ENCODE measurements at regions not wholly inside any gene's neighbourhood (a gene's known extent, or its start where the extent isn't known, plus 50 kb on each side); places are given as distances from the start of the nearest gene placed in this dataset.

DNA sequence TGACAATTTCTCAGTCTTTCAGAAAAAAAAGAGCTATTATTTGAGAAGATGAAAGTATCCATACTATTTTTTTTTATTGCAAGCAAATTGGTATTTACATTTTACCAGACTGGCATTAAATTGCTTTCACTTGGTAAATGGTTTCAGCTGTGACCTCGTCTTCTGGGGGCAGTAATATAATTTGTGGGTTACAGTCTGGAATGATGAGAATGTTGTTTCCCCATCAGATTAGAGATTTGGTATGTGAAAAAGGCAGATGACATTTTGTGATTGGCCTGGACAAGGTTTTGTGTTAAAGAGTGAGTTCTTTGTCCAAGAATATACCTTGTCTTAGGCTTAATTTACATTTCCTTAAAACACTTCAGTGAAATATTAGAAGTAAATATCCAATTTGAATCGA, 390.1 kb upstream of the ST6GAL2 start:
- Histone ChIP-seq H3K9me3 (ENCODE audit: insufficient read depth, low read depth, low read length) (no peaks in the 10 kb centered on the region), H2BK5ac (ENCODE audit: low read depth, low read length, poor library complexity) (no peak overlapping the region), H3K9ac (ENCODE audit: low read length) (no peak overlapping the region), H3K27me3 (ENCODE audit: insufficient read depth, low read length) (no peaks in the 10 kb centered on the region), H3K36me3 (ENCODE audit: control insufficient read depth in 1 of 2, insufficient read depth in 2 of 2, low read length in 2 of 2) (no peaks in the 10 kb centered on the region), H3K79me2 (ENCODE audit: control insufficient read depth, insufficient read depth, low read length, poor library complexity) (no peaks in the 10 kb centered on the region), H4K8ac (ENCODE audit: low read depth, low read length) (no peak overlapping the region), H3K18ac (ENCODE audit: low read length) (no peak overlapping the region), H3K79me1 (ENCODE audit: low read length) (no peaks in the 10 kb centered on the region), H3K23ac (ENCODE audit: low read length) (no peak overlapping the region), H3K4me3 (ENCODE audit: low read depth, low read length) (no peak overlapping the region), H3K4me2 (ENCODE audit: low read length) (no peak overlapping the region), H3K14ac (ENCODE audit: low read length) (no peak overlapping the region), H3K27ac (ENCODE audit: low read depth, low read length) (no peak overlapping the region), H2BK120ac (ENCODE audit: insufficient read depth, low read length, poor library complexity) (no peak overlapping the region), H4K12ac (ENCODE audit: low read depth, low read length) (no peak overlapping the region), H2AK5ac (ENCODE audit: low read length) (no peak overlapping the region), H3K4me1 (ENCODE audit: control insufficient read depth in 1 of 2, insufficient read depth in 2 of 2, low read length in 2 of 2) (no peaks in the 10 kb centered on the region), H3K4ac (ENCODE audit: low read depth, low read length) (no peak overlapping the region), H2AFZ (ENCODE audit: insufficient read depth, low read length, poor library complexity) (no peak overlapping the region), H4K91ac (ENCODE audit: low read depth, low read length) (no peak overlapping the region), H2BK12ac (ENCODE audit: low read length) (no peak overlapping the region)
- no CpG with 5 or more reads among the region's 2 CpGs for WGBS (ENCODE audit: extremely low coverage, insufficient coverage, insufficient read length)
- DNase-seq = no peak

DNA sequence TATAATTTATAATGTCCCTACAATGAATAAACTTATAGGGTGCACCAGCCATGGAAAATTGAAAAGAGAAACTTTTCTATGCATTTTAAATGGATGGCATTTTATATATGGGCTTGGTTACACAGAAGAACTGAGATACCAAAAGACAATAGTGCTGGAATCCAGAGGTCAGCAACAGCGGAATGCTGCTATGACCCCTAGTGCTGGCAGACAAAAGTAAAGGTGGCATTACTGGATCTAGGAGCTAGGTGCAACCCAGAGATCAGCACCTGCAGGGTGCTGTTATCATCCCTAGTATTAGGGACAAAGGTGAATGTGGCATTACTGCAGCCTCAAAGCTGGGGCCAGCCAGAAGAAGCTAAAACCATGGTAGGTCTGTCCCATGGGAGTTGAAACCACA, 392.7 kb upstream of the ST6GAL2 start:
- WGBS (ENCODE audit: extremely low coverage, insufficient coverage, insufficient read length) = no CpG with 5 or more reads among the region's 1 CpG
- H3K36me3 ChIP-seq (ENCODE audit: control insufficient read depth in 1 of 2, insufficient read depth in 2 of 2, low read length in 2 of 2) = no peaks in the 10 kb centered on the region
- H3K79me1 ChIP-seq (ENCODE audit: low read length) = no peaks in the 10 kb centered on the region
- H3K79me2 ChIP-seq (ENCODE audit: control insufficient read depth, insufficient read depth, low read length, poor library complexity) = no peaks in the 10 kb centered on the region
- no peak overlapping the region for H3K23ac ChIP-seq (ENCODE audit: low read length)
- H3K4me3 ChIP-seq (ENCODE audit: low read depth, low read length) = no peak overlapping the region
- no peak overlapping the region for H2BK12ac ChIP-seq (ENCODE audit: low read length)
- no peak overlapping the region for H3K18ac ChIP-seq (ENCODE audit: low read length)
- no peak overlapping the region for H4K8ac ChIP-seq (ENCODE audit: low read depth, low read length)
- H3K4me2 ChIP-seq (ENCODE audit: low read length) = no peak overlapping the region
- H3K4ac ChIP-seq (ENCODE audit: low read depth, low read length) = no peak overlapping the region
- no peak overlapping the region for H3K14ac ChIP-seq (ENCODE audit: low read length)
- no peaks in the 10 kb centered on the region for H3K4me1 ChIP-seq (ENCODE audit: control insufficient read depth in 1 of 2, insufficient read depth in 2 of 2, low read length in 2 of 2)
- no peaks in the 10 kb centered on the region for H3K9me3 ChIP-seq (ENCODE audit: insufficient read depth, low read depth, low read length)
- no peak overlapping the region for H3K9ac ChIP-seq (ENCODE audit: low read length)
- H4K12ac ChIP-seq (ENCODE audit: low read depth, low read length) = no peak overlapping the region
- no peak overlapping the region for H2AK5ac ChIP-seq (ENCODE audit: low read length)
- no peak for DNase-seq
- no peak overlapping the region for H4K91ac ChIP-seq (ENCODE audit: low read depth, low read length)
- H3K27me3 ChIP-seq (ENCODE audit: insufficient read depth, low read length) = no peaks in the 10 kb centered on the region
- no peak overlapping the region for H2BK120ac ChIP-seq (ENCODE audit: insufficient read depth, low read length, poor library complexity)
- no peak overlapping the region for H2AFZ ChIP-seq (ENCODE audit: insufficient read depth, low read length, poor library complexity)
- no peak overlapping the region for H2BK5ac ChIP-seq (ENCODE audit: low read depth, low read length, poor library complexity)
- no peak overlapping the region for H3K27ac ChIP-seq (ENCODE audit: low read depth, low read length)

DNA sequence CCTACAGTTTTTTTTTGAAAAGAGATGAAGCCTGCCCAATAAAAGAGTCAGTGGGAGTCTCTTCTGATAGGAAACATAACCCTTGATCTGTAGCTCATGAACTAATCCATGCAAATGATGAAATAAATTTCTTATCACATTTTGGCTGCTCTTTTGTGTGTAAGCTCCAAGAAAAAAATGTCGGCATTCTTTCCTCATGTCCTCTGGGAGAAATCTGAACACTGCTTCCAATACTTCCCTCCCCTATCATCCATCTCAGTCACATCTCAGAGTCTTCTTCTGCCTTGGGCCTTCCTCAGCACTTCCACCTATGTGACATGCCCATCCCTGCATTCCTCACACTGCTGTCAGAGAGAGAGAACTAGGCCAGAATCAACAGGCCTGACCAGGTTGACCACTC, 395.7 kb upstream of the ST6GAL2 start:
- H3K4me2 ChIP-seq (ENCODE audit: low read length) = no peak overlapping the region
- no peak overlapping the region for H2AFZ ChIP-seq (ENCODE audit: insufficient read depth, low read length, poor library complexity)
- H3K9ac ChIP-seq (ENCODE audit: low read length) = no peak overlapping the region
- no peak overlapping the region for H3K14ac ChIP-seq (ENCODE audit: low read length)
- no peak overlapping the region for H2BK120ac ChIP-seq (ENCODE audit: insufficient read depth, low read length, poor library complexity)
- no peak overlapping the region for H2BK5ac ChIP-seq (ENCODE audit: low read depth, low read length, poor library complexity)
- no peak overlapping the region for H3K27ac ChIP-seq (ENCODE audit: low read depth, low read length)
- H4K12ac ChIP-seq (ENCODE audit: low read depth, low read length) = no peak overlapping the region
- no peak overlapping the region for H3K18ac ChIP-seq (ENCODE audit: low read length)
- H2AK5ac ChIP-seq (ENCODE audit: low read length) = no peak overlapping the region
- no peaks in the 10 kb centered on the region for H3K4me1 ChIP-seq (ENCODE audit: control insufficient read depth in 1 of 2, insufficient read depth in 2 of 2, low read length in 2 of 2)
- no peak overlapping the region for H4K91ac ChIP-seq (ENCODE audit: low read depth, low read length)
- no peaks in the 10 kb centered on the region for H3K79me2 ChIP-seq (ENCODE audit: control insufficient read depth, insufficient read depth, low read length, poor library complexity)
- H4K8ac ChIP-seq (ENCODE audit: low read depth, low read length) = no peak overlapping the region
- H3K9me3 ChIP-seq (ENCODE audit: insufficient read depth, low read depth, low read length) = no peaks in the 10 kb centered on the region
- H3K79me1 ChIP-seq (ENCODE audit: low read length) = no peaks in the 10 kb centered on the region
- no peak overlapping the region for H3K4me3 ChIP-seq (ENCODE audit: low read depth, low read length)
- no peaks in the 10 kb centered on the region for H3K36me3 ChIP-seq (ENCODE audit: control insufficient read depth in 1 of 2, insufficient read depth in 2 of 2, low read length in 2 of 2)
- H3K4ac ChIP-seq (ENCODE audit: low read depth, low read length) = no peak overlapping the region
- no peaks in the 10 kb centered on the region for H3K27me3 ChIP-seq (ENCODE audit: insufficient read depth, low read length)
- WGBS (ENCODE audit: extremely low coverage, insufficient coverage, insufficient read length) = no CpG with 5 or more reads among the region's 1 CpG
- peak in 1 of 2 donors; percentile 73 for DNase-seq
- no peak overlapping the region for H3K23ac ChIP-seq (ENCODE audit: low read length)
- no peak overlapping the region for H2BK12ac ChIP-seq (ENCODE audit: low read length)

DNA sequence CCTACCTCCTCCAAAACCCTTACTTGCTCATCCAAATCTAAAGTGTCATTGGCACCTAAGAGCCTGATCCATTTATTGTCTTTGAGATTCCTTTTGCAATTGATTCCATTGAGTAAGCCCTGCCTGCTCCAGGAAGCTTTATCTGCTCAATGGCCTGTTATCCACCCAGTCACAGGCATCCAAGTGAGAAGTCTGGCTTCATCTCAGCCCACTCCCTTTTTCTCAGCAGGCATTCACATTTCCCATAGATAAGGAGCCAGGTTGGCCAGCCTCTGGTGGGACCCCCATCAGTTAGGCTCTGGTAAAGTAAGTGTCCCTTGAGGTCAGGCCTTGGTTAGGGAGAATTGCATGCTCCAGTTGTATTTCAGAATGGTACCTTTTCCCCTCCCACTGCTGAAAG, 396.2 kb upstream of the ST6GAL2 start:
- H3K79me1 ChIP-seq (ENCODE audit: low read length) = no peaks in the 10 kb centered on the region
- H2BK5ac ChIP-seq (ENCODE audit: low read depth, low read length, poor library complexity) = no peak overlapping the region
- H4K8ac ChIP-seq (ENCODE audit: low read depth, low read length) = no peak overlapping the region
- no peak overlapping the region for H3K18ac ChIP-seq (ENCODE audit: low read length)
- no peaks in the 10 kb centered on the region for H3K79me2 ChIP-seq (ENCODE audit: control insufficient read depth, insufficient read depth, low read length, poor library complexity)
- H3K36me3 ChIP-seq (ENCODE audit: control insufficient read depth in 1 of 2, insufficient read depth in 2 of 2, low read length in 2 of 2) = no peaks in the 10 kb centered on the region
- H3K23ac ChIP-seq (ENCODE audit: low read length) = no peak overlapping the region
- H2BK12ac ChIP-seq (ENCODE audit: low read length) = no peak overlapping the region
- H2AK5ac ChIP-seq (ENCODE audit: low read length) = no peak overlapping the region
- no peaks in the 10 kb centered on the region for H3K9me3 ChIP-seq (ENCODE audit: insufficient read depth, low read depth, low read length)
- H3K4me1 ChIP-seq (ENCODE audit: control insufficient read depth in 1 of 2, insufficient read depth in 2 of 2, low read length in 2 of 2) = no peaks in the 10 kb centered on the region
- H2BK120ac ChIP-seq (ENCODE audit: insufficient read depth, low read length, poor library complexity) = no peak overlapping the region
- H3K14ac ChIP-seq (ENCODE audit: low read length) = no peak overlapping the region
- no peak overlapping the region for H3K27ac ChIP-seq (ENCODE audit: low read depth, low read length)
- no peak overlapping the region for H3K4me2 ChIP-seq (ENCODE audit: low read length)
- no peak for DNase-seq
- H3K27me3 ChIP-seq (ENCODE audit: insufficient read depth, low read length) = no peaks in the 10 kb centered on the region
- no peak overlapping the region for H3K9ac ChIP-seq (ENCODE audit: low read length)
- no peak overlapping the region for H4K12ac ChIP-seq (ENCODE audit: low read depth, low read length)
- H3K4ac ChIP-seq (ENCODE audit: low read depth, low read length) = no peak overlapping the region
- no peak overlapping the region for H2AFZ ChIP-seq (ENCODE audit: insufficient read depth, low read length, poor library complexity)
- H4K91ac ChIP-seq (ENCODE audit: low read depth, low read length) = no peak overlapping the region
- no peak overlapping the region for H3K4me3 ChIP-seq (ENCODE audit: low read depth, low read length)

Data from trophoblast cell (in vitro differentiated cells and primary cell).